ENCODE measurements at regions not wholly inside any gene's neighbourhood (a gene's known extent, or its start where the extent isn't known, plus 50 kb on each side); places are given as distances from the start of the nearest gene placed in this dataset.

DNA sequence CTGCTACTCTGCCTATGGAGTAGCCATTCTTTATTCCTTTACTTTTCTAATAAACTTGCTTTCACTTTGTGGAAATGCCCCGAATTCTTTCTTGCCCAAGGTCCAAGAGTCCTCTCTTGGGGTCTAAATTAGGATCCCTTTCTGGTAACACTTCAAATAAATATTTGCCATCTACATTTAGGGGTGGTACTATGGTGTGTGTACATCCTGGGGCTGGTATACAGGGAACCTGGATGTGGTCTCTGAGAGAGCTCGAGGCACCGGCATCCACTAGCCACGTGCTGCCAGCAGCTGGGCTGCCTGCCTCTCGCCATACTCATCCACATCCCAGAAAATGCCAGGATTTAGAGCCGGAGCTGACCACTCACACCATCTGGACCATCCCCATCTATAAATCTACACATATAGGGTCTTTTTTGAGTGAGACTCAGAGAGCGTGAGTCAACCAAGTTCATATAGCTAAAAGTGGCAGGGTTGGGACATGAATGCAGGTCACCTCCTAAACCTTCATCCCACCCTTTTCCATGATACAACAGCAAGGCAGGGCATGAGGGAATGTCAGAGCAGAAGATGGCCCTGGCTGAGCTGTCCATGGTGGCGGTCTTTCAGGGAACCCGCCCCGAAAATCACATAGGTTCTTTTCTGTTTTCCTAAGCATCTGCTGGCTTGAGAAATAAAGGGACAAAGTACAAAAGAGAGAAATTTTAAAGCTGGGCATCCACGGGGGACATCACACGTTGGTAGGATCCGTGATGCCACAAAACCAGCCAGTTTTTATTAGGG is 76.6 kb upstream of the F3 start:
- no peak for FAIRE-seq
- peaks cover 50% of the 10 kb centered on the region for H3K4me1 Mint-ChIP-seq (ENCODE audit: low read depth, unreplicated experiment)

DNA sequence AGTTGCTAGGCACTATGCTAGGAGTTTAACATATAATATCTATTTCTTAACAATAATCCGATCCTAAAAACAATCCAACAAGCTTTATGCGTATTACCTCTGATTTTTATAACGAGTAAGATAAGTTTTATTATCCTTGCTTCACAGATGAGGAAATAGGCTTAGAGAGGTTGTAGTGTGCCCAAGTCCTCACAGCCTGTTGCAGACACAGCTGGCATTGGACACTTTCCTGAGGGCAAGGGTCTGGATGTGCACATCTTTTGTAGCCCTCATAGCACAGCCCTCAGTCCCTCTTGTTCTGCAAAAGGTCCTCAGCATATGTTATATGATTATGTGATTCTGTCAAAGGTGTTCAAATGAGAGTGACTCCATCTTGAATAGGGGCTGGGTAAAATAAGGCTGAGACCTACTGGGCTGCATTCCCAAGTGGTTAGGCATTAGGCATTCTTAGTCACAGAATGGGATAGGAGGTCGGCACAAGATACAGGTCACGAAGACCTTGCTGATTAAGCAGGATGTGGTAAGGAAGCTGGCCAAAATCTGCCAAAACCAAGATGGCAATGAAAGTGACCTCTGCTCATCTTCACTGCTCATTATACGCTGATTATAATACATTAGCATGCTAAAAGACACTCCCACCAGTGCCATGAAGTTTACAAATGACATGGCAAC is 75.7 kb upstream of the F3 start:
- H3K4me2 ChIP-seq (ENCODE audit: low read length): peak overlapping the region; percentile 27
- TF ChIP-seq, protein P1, sequence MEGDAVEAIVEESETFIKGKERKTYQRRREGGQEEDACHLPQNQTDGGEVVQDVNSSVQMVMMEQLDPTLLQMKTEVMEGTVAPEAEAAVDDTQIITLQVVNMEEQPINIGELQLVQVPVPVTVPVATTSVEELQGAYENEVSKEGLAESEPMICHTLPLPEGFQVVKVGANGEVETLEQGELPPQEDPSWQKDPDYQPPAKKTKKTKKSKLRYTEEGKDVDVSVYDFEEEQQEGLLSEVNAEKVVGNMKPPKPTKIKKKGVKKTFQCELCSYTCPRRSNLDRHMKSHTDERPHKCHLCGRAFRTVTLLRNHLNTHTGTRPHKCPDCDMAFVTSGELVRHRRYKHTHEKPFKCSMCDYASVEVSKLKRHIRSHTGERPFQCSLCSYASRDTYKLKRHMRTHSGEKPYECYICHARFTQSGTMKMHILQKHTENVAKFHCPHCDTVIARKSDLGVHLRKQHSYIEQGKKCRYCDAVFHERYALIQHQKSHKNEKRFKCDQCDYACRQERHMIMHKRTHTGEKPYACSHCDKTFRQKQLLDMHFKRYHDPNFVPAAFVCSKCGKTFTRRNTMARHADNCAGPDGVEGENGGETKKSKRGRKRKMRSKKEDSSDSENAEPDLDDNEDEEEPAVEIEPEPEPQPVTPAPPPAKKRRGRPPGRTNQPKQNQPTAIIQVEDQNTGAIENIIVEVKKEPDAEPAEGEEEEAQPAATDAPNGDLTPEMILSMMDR (IDR thresholded peaks at IDR 0.05; ENCODE audit: insufficient read depth, low read depth, low read length): no peak
- TF ChIP-seq EZH2 (IDR thresholded peaks at IDR 0.05; ENCODE audit: insufficient read depth, low read length): no peak
- Mint-ChIP-seq H3K27ac (ENCODE audit: unreplicated experiment) (no peak overlapping the region), H3K27me3 (ENCODE audit: low read depth, unreplicated experiment) (no peaks in the 10 kb centered on the region), H3K36me3 (ENCODE audit: low read depth, unreplicated experiment) (no peaks in the 10 kb centered on the region), H3K4me1 (ENCODE audit: low read depth, unreplicated experiment) (peaks cover 45% of the 10 kb centered on the region), H3K4me3 (ENCODE audit: unreplicated experiment) (no peak overlapping the region), H3K9me3 (ENCODE audit: unreplicated experiment) (peaks cover 13% of the 10 kb centered on the region)
- H3K27ac ChIP-seq (ENCODE audit: low read depth, low read length): peak overlapping the region; percentile 51
- H3K79me2 ChIP-seq (ENCODE audit: insufficient read depth, low read length): no peaks in the 10 kb centered on the region
- DNase-seq (ENCODE audit: low read depth): peak; percentile 74
- no peak overlapping the region for H3K4me3 ChIP-seq (ENCODE audit: insufficient read depth, low read depth, low read length)
- FAIRE-seq: peak; percentile 91
- no peak overlapping the region for H3K9ac ChIP-seq (ENCODE audit: low read length)
- peaks cover 32% of the 10 kb centered on the region for H3K4me1 ChIP-seq (ENCODE audit: insufficient read depth, low read length)
- H3K9me3 ChIP-seq (ENCODE audit: insufficient read depth, low read depth, low read length): no peaks in the 10 kb centered on the region
- H3K27me3 ChIP-seq (ENCODE audit: insufficient read depth, low read length): no peaks in the 10 kb centered on the region
- no peaks in the 10 kb centered on the region for H4K20me1 ChIP-seq (ENCODE audit: insufficient read depth, low read length)
- no peaks in the 10 kb centered on the region for H3K36me3 ChIP-seq (ENCODE audit: insufficient read depth, low read length)
- no peak overlapping the region for H2AFZ ChIP-seq (ENCODE audit: low read depth, low read length)

More for the DNA sequence above, 76.6 kb upstream of the F3 start:
- Mint-ChIP-seq H3K36me3 (ENCODE audit: low read depth, unreplicated experiment) (no peaks in the 10 kb centered on the region), H3K27me3 (ENCODE audit: low read depth, unreplicated experiment) (no peaks in the 10 kb centered on the region), H3K9me3 (ENCODE audit: unreplicated experiment) (peaks cover 13% of the 10 kb centered on the region), H3K4me3 (ENCODE audit: unreplicated experiment) (no peak overlapping the region), H3K27ac (ENCODE audit: unreplicated experiment) (no peak overlapping the region)
- no peak for DNase-seq (ENCODE audit: low read depth)
- no peak overlapping the region for H3K9ac ChIP-seq (ENCODE audit: low read length)
- H3K79me2 ChIP-seq (ENCODE audit: insufficient read depth, low read length): no peaks in the 10 kb centered on the region
- H3K9me3 ChIP-seq (ENCODE audit: insufficient read depth, low read depth, low read length): no peaks in the 10 kb centered on the region
- H3K4me2 ChIP-seq (ENCODE audit: low read length): peak overlapping the region; percentile 27
- TF ChIP-seq, protein P1 (IDR thresholded peaks at IDR 0.05; ENCODE audit: insufficient read depth, low read depth, low read length): no peak
- no peak for TF ChIP-seq EZH2 (IDR thresholded peaks at IDR 0.05; ENCODE audit: insufficient read depth, low read length)
- H2AFZ ChIP-seq (ENCODE audit: low read depth, low read length): no peak overlapping the region
- no peaks in the 10 kb centered on the region for H3K27me3 ChIP-seq (ENCODE audit: insufficient read depth, low read length)
- H3K4me1 ChIP-seq (ENCODE audit: insufficient read depth, low read length): peaks cover 41% of the 10 kb centered on the region
- no peaks in the 10 kb centered on the region for H4K20me1 ChIP-seq (ENCODE audit: insufficient read depth, low read length)
- H3K36me3 ChIP-seq (ENCODE audit: insufficient read depth, low read length): no peaks in the 10 kb centered on the region
- no peak overlapping the region for H3K4me3 ChIP-seq (ENCODE audit: insufficient read depth, low read depth, low read length)
- no peak overlapping the region for H3K27ac ChIP-seq (ENCODE audit: low read depth, low read length)
